CD8-positive, alpha-beta memory T cell (primary cell): ENCODE measurements at regions not wholly inside any gene's neighbourhood (a gene's known extent, or its start where the extent isn't known, plus 50 kb on each side); places are given as distances from the start of the nearest gene placed in this dataset.

Experiments used
- CTCF ChIA-PET: fragments of 350-600 bp; sonication (Branson Sonifier 250); formaldehyde crosslinking; loops from one replicate; lab custom pipeline; 2021; ENCODE audit warnings: antibody characterized with exemption; lab: Charles Lee
- POLR2A ChIA-PET: fragments of 350-600 bp; sonication (Branson Sonifier 250); formaldehyde crosslinking; loops from one replicate; lab custom pipeline; 2021; ENCODE audit warnings: antibody characterized with exemption; lab: Charles Lee
- DNase-seq, 5 donors: peaks; one replicate each; pipeline versions ENCODE4 v3.0.0 to v3.0.0-alpha.2; 2020 to 2022; ENCODE audit warnings: mixed read lengths in 1 of 5
- H3K27ac ChIP-seq: one replicate; pipeline ENCODE4 v1.7.0; 2013; ENCODE audit warnings: low read depth, mild to moderate bottlenecking, low read length, moderate library complexity
- H3K27me3 ChIP-seq: 2 replicates; pipeline ENCODE4 v1.7.0; 2013; ENCODE audit warnings: low read length, mild to moderate bottlenecking; ENCODE audit not compliant: insufficient read depth, poor library complexity, severe bottlenecking
- H3K36me3 ChIP-seq: 2 replicates; pipeline ENCODE4 v1.7.0; 2013; ENCODE audit warnings: mild to moderate bottlenecking, low read length, moderate library complexity; ENCODE audit not compliant: insufficient read depth
- H3K4me1 ChIP-seq: 2 replicates; pipeline ENCODE4 v1.7.0; 2013; ENCODE audit warnings: mild to moderate bottlenecking, low read length, moderate library complexity; ENCODE audit not compliant: insufficient read depth
- H3K4me3 ChIP-seq: 2 replicates; pipeline ENCODE4 v1.7.0; 2013; ENCODE audit warnings: mild to moderate bottlenecking, low read length
- H3K9me3 ChIP-seq: 2 replicates; pipeline ENCODE4 v1.7.0; 2013; ENCODE audit warnings: mild to moderate bottlenecking, low read length
- H3K27ac Mint-ChIP-seq, 8 donors: one replicate each; pipeline ENCODE4 v1.8.0; 2020 to 2021; ENCODE audit warnings: mixed read lengths in 8 of 8, mild to moderate bottlenecking in 6 of 8, inconsistent platforms in 3 of 8, moderate library complexity in 3 of 8
- H3K27me3 Mint-ChIP-seq, 2 donors: one replicate each; pipeline ENCODE4 v1.8.0; 2020 to 2021; ENCODE audit warnings: mixed read lengths in 2 of 2, mild to moderate bottlenecking in 1 of 2, moderate library complexity in 1 of 2
- H3K36me3 Mint-ChIP-seq, 3 donors: one replicate each; pipeline ENCODE4 v1.8.0; 2020 to 2021; ENCODE audit warnings: mixed read lengths in 3 of 3, inconsistent platforms in 1 of 3, mild to moderate bottlenecking in 1 of 3
- H3K4me1 Mint-ChIP-seq, 3 donors: one replicate each; pipeline ENCODE4 v1.8.0; 2020 to 2021; ENCODE audit warnings: mixed read lengths in 3 of 3, inconsistent platforms in 1 of 3, mild to moderate bottlenecking in 1 of 3
- H3K4me3 Mint-ChIP-seq, 7 donors: one replicate each; pipeline ENCODE4 v1.8.0; 2020 to 2021; ENCODE audit warnings: mixed read lengths in 7 of 7, mild to moderate bottlenecking in 6 of 7, moderate library complexity in 4 of 7, inconsistent platforms in 2 of 7
- H3K9me3 Mint-ChIP-seq, 5 donors: one replicate each; pipeline ENCODE4 v1.8.0; 2020 to 2022; ENCODE audit warnings: mixed read lengths in 5 of 5, mild to moderate bottlenecking in 3 of 5, moderate library complexity in 2 of 5, inconsistent platforms in 1 of 5

DNA sequence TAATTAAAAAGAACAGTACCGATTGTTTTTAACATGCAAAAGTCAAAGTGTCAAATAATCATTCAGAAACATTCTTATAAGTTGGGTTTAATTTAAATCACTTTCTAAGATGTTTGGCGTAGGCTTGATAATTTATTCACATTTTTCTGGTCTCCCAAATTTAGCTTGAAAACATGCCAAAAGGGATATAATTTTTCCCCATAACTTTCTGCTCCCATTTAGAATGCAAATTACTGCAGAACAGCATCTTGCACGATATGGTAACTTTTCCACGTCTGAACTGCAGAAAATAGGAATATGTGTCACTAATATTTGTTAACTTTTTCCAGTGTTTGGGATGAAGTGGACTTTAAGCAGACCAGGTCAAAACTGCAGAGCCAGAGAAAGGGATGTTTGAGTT lies 1592.4 kb upstream of the SEL1L start:
- Histone ChIP-seq H3K4me1 (no peaks in the 10 kb centered on the region), H3K27ac (no peak overlapping the region), H3K36me3 (no peaks in the 10 kb centered on the region), H3K9me3 (peaks cover 3% of the 10 kb centered on the region), H3K4me3 (no peak overlapping the region), H3K27me3 (no peaks in the 10 kb centered on the region)
- Mint-ChIP-seq H3K36me3 (no peaks in the 10 kb centered on the region), H3K27ac (no peak overlapping the region), H3K27me3 (no peaks in the 10 kb centered on the region), H3K4me1 (no peaks in the 10 kb centered on the region), H3K9me3 (peaks cover 9 to 47% (median 10%) of the 10 kb centered on the region in 5 donors), H3K4me3 (no peak overlapping the region)
- no peak for DNase-seq
- ChIA-PET CTCF (no interaction called here), POLR2A (no interaction called here)

DNA sequence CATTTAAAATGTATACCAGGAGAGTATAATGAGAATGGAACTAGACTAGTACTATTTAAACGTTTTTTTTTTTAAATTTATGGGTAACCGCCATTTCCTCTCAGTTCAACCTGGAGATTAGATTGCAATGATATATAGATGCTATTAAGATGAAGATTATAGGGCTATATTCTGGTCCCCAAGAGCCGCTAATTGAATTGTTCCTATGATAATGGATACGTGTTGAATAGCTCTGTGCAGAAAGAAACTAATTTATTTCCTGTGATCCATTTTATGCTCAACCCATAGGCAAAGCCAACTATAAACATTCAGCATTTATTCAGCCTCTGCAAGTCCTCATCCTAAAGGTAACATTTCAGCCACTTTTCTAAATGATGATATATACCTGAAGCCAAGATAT lies 1595.1 kb upstream of the SEL1L start:
- Histone ChIP-seq H3K36me3 (no peaks in the 10 kb centered on the region), H3K9me3 (peaks cover 3% of the 10 kb centered on the region), H3K27me3 (no peaks in the 10 kb centered on the region), H3K4me3 (no peak overlapping the region), H3K4me1 (no peaks in the 10 kb centered on the region), H3K27ac (no peak overlapping the region)
- ChIA-PET CTCF (no interaction called here), POLR2A (no interaction called here)
- Mint-ChIP-seq H3K4me1 (no peaks in the 10 kb centered on the region), H3K27me3 (no peaks in the 10 kb centered on the region), H3K36me3 (no peaks in the 10 kb centered on the region), H3K9me3 (peaks cover 9 to 39% (median 10%) of the 10 kb centered on the region in 5 donors), H3K27ac (no peak overlapping the region), H3K4me3 (no peak overlapping the region)
- no peak for DNase-seq

DNA sequence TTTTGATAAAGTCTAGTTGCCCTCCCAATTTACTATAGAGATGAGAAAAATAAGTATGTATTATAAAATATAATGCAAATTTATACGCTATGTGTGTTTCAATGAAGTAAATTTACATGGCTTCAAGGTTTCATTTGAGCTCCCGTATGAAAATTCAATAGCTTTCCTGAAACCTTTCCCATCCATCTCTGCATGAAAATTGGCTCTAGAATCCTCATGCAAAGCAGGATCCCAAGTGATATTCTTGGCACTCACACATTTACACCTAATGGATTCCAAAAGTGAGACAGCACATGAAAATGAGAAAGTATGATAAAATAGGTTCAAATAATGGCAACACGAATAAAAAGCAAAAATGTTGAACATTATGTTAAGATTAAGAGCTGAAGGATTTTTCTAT lies 1595.8 kb upstream of the SEL1L start:
- H3K36me3 ChIP-seq, result no peaks in the 10 kb centered on the region
- DNase-seq, result no peak
- Mint-ChIP-seq H3K9me3 (peaks cover 9 to 41% (median 10%) of the 10 kb centered on the region in 5 donors), H3K4me3 (no peak overlapping the region), H3K27me3 (no peaks in the 10 kb centered on the region), H3K27ac (no peak overlapping the region), H3K4me1 (no peaks in the 10 kb centered on the region), H3K36me3 (no peaks in the 10 kb centered on the region)
- peaks cover 3% of the 10 kb centered on the region for H3K9me3 ChIP-seq
- CTCF ChIA-PET, result no interaction called here
- no peaks in the 10 kb centered on the region for H3K4me1 ChIP-seq
- H3K27me3 ChIP-seq, result no peaks in the 10 kb centered on the region
- H3K27ac ChIP-seq, result no peak overlapping the region
- POLR2A ChIA-PET, result no interaction called here
- no peak overlapping the region for H3K4me3 ChIP-seq

DNA sequence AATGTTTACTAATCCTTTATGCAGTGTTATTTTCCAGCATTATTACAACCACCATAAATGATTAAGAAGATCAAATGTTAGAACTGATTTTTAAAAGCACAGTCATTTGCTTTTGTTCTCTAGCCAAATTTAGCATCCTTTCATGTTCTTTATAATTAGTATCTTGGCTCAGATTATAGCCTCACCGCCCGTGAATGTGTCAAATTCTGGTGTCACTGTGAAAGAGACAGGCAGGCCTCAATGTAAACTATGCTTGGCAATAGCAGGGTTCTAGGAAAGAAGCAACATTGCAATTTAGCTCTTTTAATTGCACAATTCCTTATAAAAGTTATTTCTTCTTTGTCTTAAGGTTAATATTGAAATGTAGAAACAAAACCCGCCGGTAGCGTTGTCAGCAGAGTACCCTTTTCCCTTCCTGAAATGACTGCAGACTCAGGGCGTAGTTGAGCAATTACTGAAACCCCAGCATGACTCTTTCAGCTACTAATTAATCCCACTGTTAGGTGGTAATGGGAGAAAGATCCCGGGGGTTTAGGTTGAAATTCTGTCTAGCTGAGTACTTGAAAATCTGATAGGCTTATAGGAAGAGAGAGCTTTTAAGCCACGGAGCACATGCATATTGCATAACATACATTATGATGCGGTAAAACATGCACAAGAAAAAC lies 1600.5 kb upstream of the SEL1L start:
- DNase-seq, result no peak
- no peaks in the 10 kb centered on the region for H3K27me3 ChIP-seq
- Mint-ChIP-seq H3K4me3 (no peak overlapping the region), H3K36me3 (no peaks in the 10 kb centered on the region), H3K4me1 (no peaks in the 10 kb centered on the region), H3K27me3 (peaks cover 0 to 1% of the 10 kb centered on the region in 2 donors), H3K9me3 (peaks cover 2 to 22% (median 13%) of the 10 kb centered on the region in 5 donors), H3K27ac (no peak overlapping the region)
- ChIA-PET CTCF (no interaction called here), POLR2A (no interaction called here)
- no peaks in the 10 kb centered on the region for H3K4me1 ChIP-seq
- no peaks in the 10 kb centered on the region for H3K9me3 ChIP-seq
- H3K4me3 ChIP-seq, result no peak overlapping the region
- H3K27ac ChIP-seq, result no peak overlapping the region
- no peaks in the 10 kb centered on the region for H3K36me3 ChIP-seq

DNA sequence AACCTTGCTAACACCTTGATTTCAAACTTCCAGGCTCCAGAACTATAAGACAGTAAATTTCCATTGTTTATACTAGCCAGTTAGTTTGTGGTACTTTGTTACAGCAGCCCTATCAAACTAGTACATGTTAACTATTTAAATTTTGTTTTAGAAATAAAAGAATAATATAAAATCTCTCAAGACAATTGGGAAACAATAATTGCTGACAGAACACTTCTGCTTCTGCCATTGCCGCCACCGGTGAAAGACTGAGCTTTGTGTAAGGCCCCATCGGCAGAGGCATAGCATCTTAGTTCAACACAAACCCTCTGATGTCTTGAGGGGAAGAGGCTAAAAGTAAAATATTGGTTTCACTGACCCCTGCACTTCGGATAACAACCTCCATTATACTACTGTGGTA lies 1607.1 kb upstream of the SEL1L start:
- Mint-ChIP-seq H3K4me1 (no peaks in the 10 kb centered on the region), H3K27ac (no peak overlapping the region), H3K27me3 (peaks cover 0 to 1% of the 10 kb centered on the region in 2 donors), H3K36me3 (no peaks in the 10 kb centered on the region), H3K9me3 (peaks cover 3 to 28% (median 14%) of the 10 kb centered on the region in 5 donors), H3K4me3 (no peak overlapping the region)
- CTCF ChIA-PET, result no interaction called here
- H3K4me1 ChIP-seq, result no peaks in the 10 kb centered on the region
- no peak overlapping the region for H3K27ac ChIP-seq
- no peak for DNase-seq
- H3K4me3 ChIP-seq, result no peak overlapping the region
- no peaks in the 10 kb centered on the region for H3K9me3 ChIP-seq
- H3K36me3 ChIP-seq, result no peaks in the 10 kb centered on the region
- H3K27me3 ChIP-seq, result no peaks in the 10 kb centered on the region
- POLR2A ChIA-PET, result no interaction called here

DNA sequence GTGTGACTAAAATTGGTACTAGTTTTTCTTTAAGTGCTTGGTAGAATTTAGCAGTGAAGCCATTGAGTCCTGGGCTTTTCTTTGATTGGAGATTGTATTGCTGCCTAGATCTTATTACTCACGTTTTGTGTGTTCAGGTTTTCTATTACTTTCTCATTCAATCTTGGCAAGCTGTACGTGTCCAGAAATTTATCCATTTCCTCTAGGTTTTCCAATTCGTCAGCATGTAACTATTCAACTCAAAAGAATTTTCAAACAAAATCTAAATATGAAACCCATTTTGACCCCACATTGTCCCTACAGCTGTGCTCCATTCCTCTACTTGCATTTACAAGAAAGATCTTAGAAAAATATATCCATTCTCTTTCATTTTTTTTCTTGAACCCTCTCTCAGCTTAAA lies 1613.4 kb upstream of the SEL1L start:
- no peaks in the 10 kb centered on the region for H3K27me3 ChIP-seq
- ChIA-PET CTCF (no interaction called here), POLR2A (no interaction called here)
- H3K27ac ChIP-seq, result no peak overlapping the region
- no peaks in the 10 kb centered on the region for H3K4me1 ChIP-seq
- H3K4me3 ChIP-seq, result no peak overlapping the region
- Mint-ChIP-seq H3K36me3 (no peaks in the 10 kb centered on the region), H3K4me3 (no peak overlapping the region), H3K4me1 (no peaks in the 10 kb centered on the region), H3K27me3 (no peaks in the 10 kb centered on the region), H3K9me3 (peaks cover 8 to 39% (median 27%) of the 10 kb centered on the region in 5 donors), H3K27ac (no peak overlapping the region)
- H3K9me3 ChIP-seq, result no peaks in the 10 kb centered on the region
- no peak for DNase-seq
- H3K36me3 ChIP-seq, result no peaks in the 10 kb centered on the region

DNA sequence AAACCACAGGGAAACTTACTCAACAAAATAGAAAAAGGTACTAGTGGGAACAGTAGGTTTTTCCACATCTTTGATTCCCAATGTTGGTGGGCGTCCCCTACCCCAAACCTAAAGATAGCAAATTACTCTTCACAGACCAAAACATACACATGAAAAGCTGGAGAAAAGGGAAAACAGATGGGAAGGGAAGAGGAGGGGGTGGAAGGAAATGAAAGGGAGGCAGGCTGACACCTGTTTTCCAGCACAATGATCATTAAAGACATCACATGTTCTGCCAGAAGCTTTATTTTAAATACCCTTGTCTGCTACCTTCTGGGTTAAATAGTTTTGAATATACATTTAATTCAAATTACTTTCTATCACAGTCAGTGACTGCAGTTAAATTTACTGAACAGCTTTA lies 1617.9 kb upstream of the SEL1L start:
- Mint-ChIP-seq H3K27ac (no peak overlapping the region), H3K36me3 (no peaks in the 10 kb centered on the region), H3K27me3 (no peaks in the 10 kb centered on the region), H3K4me3 (no peak overlapping the region), H3K4me1 (no peaks in the 10 kb centered on the region), H3K9me3 (peaks cover 7 to 49% (median 23%) of the 10 kb centered on the region in 5 donors)
- Histone ChIP-seq H3K4me3 (no peak overlapping the region), H3K36me3 (no peaks in the 10 kb centered on the region), H3K9me3 (no peaks in the 10 kb centered on the region), H3K27me3 (no peaks in the 10 kb centered on the region), H3K27ac (no peak overlapping the region), H3K4me1 (no peaks in the 10 kb centered on the region)
- CTCF ChIA-PET, result no interaction called here
- POLR2A ChIA-PET, result no interaction called here
- no peak for DNase-seq

DNA sequence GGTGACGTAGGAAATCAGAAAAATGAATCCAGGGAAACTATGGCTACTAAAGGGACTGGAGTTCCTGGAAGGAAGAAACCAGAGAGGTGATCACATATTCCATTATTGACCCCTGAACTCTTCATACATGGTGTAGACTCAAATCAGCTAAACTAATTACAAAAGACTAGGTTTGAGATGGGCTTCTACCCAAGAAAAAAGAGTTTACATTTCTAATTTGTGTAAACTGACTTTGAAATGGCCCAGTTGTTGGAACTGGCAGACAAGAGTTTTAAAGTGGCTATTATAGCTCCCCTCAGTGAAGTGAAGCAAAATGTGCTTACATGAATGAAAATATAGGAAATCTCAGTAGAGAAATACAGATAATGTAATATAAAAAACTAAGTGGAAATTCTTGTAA lies 1619.4 kb upstream of the SEL1L start:
- Mint-ChIP-seq H3K36me3 (no peaks in the 10 kb centered on the region), H3K4me3 (no peak overlapping the region), H3K4me1 (no peaks in the 10 kb centered on the region), H3K27me3 (no peaks in the 10 kb centered on the region), H3K27ac (no peak overlapping the region), H3K9me3 (peaks cover 8 to 45% (median 19%) of the 10 kb centered on the region in 5 donors)
- no peaks in the 10 kb centered on the region for H3K9me3 ChIP-seq
- POLR2A ChIA-PET, result no interaction called here
- H3K27me3 ChIP-seq, result no peaks in the 10 kb centered on the region
- CTCF ChIA-PET, result no interaction called here
- no peak for DNase-seq
- no peaks in the 10 kb centered on the region for H3K36me3 ChIP-seq
- H3K4me1 ChIP-seq, result no peaks in the 10 kb centered on the region
- H3K27ac ChIP-seq, result no peak overlapping the region
- no peak overlapping the region for H3K4me3 ChIP-seq
